Stimulated activated CD4-positive, alpha-beta T cell treated with anti-CD3 and anti-CD28 coated beads, Interleukin-12 subunit alpha, Interleukin-12 subunit beta, amount 100 ng/mL, for 48 hours (primary cell): ENCODE measurements at regions not wholly inside any gene's neighbourhood (a gene's known extent, or its start where the extent isn't known, plus 50 kb on each side); places are given as distances from the start of the nearest gene placed in this dataset.
"Not testable (repeated sequence)": the region's sequence is repeated elsewhere in the genome, so short reads cannot be mapped to it uniquely, and the experiment has no call there.

Experiments used
- DNase-seq, 3 donors: peaks; one replicate each; pipeline ENCODE4 v3.0.0-alpha.2; 2020; ENCODE audit warnings: low read depth in 2 of 3, low spot score in 1 of 3

DNA sequence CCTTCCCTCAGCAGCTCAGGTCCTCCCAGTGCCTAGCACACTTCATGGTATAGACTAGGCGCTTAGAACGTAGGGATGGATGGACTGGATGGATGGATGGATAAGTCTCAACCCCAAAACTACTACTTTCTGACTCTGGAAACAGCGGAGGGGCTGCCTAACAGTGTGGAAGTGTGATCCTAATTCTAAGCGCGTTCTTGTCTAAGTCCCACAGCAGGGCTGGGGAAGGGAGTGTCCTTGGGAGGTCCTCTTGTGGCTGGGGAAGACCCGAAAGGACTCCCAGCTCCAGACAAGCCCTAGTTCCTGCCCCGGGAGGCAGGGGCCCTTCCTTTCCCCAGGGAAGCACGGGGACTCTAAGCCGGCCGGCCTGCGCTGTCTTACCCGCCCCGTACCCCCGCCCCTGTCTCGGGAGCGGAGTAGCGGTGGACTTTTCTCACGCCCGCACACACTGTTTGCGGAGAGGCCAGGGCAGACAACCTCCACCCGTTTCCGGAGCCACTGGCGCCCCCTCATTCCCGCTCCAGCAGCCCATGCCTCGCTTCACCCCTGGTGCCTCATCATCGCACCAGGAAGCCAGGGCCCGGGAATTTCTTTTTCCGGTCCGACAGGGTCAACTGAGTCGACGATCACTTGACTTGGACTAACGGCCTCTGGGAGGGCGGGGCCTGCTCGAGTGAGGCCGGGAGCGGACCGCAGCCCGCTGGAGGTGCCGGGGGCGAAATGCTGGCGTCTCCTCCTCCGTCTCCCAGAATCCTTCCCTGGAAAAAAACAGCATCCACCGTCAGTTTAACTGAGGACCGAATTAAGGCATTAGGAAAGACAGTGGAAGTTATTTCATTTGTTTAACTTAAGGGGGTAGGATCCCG lies 133.3 kb downstream of the TBC1D2B start:
- peak in 2 of 3 donors; percentile 30 to 62 for DNase-seq

DNA sequence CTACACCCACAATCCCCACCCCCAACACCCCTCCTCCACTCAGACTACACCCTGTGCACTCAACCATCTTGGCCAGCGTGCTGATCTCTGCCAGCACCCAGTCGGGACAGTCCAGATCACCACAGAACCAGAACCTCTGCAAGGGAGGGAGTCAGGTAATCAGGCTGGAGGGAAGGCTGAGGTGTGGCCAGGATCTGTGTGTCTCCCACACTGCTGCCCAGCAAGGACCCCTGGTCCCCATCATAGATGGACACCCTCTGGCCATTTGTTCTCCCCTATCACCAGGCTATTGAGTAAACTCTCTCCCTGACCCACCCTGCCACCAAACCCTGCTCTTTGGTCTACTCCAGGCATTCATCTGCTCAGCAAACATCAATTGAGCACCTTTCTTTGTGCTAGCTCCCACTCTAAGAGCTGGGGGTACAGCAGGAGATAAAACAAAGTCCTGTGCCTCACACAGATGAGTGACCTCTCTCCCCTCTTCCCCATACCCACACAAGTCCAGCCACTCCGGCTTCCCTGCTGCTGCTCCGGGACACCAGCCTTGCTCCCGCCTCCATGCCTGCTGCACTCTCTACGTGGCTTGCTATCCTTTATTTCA lies 134.8 kb downstream of the TBC1D2B start:
- DNase-seq: no peak

DNA sequence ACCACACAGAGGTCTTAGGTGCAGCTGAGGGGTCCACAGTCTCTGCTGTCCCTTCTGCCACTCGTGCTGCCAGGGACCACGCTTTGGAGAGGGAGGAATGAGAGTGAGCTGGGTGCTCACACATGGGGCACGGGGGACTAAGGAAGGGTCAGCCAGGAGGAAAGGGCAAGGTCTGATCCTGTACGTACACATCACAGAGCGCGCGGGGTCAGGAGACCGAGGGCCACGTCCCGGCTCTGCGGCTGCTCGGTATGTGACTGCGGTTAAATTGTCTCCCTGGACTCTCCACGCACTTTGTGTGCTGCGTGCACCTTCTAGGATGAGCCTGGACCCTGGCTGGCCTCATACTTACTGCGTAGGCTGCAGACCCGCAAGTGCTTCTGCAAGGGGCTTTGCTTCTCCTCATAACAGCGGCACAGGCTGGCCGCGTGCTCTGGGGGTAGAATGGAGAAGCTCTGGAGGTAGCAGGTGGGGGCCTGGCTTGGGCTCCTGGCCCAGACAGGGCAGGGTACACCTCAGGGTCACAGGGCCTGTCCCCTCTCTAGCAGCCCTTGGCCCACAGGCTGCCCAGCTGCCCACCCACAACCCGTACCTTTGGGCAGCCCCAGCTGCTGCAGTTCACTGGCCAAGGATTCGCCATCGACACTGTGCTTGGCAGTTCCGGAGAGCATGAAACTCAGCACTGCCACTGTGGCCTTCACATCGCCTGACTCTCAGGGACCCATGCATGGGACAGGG lies 136.3 kb downstream of the TBC1D2B start:
- DNase-seq: not testable (repeated sequence)

DNA sequence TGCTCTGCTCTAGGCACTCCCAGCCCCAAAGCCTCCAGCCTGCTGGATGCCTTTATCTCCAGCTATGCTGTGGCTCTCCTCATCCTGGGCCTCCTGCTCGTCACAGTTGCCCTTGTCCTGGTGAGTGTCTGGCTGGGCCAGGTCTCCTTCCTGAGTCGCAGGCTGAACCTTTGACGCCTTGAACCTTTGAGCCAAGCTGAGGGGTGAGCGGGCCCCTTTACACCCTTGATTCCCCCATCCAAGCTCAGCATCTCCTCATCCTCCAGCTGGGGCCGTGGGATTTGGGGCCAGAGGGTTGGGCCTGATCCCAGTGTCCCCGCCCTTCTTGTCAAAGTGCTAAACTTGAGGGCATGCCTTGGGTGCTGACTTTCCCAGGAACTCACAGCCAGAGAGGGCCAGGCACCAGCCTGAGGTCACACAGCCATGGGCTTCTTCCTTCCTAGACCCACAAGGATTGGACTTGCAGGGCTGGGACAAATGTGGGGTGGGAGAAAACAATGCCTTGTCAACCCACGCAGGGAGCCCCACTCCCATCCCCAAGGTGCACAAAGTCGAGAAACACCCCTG lies 137.0 kb downstream of the TBC1D2B start:
- no peak for DNase-seq

DNA sequence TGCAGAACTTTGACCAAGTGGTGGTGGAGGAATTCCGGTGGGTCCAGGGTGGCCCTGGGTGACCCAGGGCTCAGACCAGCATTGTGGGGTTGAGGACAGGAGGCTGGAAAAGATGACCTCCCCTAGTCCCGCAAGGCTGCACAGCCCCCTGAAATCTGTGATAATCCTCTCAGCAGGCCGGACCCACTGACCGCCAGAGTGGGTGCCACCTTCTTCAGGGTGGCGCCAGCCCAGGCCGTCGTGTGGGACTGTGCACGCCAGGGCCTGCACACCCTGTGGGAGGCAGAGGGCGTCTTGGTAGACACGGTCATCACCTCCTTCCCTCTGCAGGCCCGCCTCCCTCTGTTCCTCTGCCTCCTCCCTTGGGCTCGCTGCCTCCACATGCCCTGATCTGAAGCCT lies 137.7 kb downstream of the TBC1D2B start:
- DNase-seq: no peak

DNA sequence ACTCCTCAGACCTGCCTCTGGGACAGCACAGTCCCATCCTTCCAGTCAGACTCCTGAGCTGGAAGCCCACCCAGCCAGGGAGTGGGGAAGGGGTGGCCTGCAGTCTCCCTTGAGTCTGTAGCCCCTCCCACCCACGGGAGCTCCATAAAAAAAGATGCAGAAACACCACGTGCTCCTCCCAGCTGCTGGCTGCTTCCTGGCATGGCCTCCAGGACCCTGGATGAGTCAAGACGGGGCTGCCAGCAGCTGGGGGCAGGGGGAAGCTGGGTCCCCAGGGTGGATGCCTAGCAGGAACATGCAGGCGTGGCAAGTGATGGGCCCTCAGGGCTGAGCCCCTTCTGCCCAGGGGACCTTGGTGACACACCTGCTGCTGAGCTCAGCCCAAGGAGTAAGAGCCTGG lies 138.5 kb downstream of the TBC1D2B start:
- not testable (repeated sequence) for DNase-seq

DNA sequence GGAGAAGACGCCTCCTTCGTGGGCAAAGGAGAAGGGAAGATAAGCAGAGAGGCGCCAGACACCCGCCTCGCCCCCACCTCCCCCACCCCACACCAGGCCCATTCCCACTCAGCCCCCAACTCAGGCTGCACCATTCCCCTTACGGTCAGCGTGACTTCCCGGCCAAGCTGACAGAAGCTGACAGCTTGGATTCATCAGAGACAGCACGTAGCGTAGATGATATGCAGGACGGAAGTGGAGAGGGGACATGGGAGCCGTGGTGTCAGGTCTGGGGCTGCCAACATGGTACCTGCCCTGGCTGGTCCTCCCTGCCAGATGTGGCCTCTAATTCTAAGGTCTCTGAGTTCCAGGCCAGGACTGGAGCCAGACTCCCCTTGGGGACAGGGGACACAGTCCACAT lies 139.0 kb downstream of the TBC1D2B start:
- DNase-seq: not testable (repeated sequence)

DNA sequence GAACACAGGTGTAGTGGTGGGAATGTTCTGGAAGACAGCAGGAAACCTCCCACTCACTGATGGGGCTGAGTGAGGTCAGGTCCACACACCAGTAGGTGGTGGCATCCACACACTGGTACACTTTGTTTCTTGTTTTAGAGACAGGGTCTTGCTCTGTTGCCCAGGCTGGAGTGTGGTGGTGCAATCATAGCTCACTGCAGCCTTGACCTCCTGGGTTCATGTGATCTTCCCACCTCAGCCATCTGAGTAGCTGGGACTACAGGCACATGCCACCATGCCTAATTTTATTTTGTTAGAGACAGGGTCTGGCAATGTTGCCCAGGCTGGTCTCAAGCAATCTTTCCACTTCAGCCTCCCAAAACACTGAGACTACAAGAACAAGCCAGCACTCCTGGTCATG lies 140.9 kb downstream of the TBC1D2B start:
- DNase-seq: not testable (repeated sequence)

DNA sequence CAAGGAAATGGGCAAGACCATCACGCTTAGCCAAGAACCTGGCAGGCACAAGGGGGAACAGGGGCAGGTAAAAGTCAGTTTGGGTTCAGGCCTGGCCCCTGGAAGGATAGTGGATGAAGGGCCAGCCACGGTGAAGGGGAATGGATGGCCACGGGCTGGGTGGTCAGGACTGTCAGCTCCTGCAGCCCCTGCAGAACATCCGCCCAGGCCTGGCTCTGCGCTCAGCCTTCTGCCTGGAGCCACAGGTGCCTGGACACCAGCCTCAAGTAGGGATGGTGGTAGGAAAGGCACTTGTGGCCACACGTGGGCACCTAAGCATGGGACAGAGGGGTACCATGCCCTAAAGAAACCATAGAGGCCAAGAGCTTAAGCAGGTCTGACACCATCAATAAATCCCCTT lies 143.0 kb downstream of the TBC1D2B start:
- not testable (repeated sequence) for DNase-seq

DNA sequence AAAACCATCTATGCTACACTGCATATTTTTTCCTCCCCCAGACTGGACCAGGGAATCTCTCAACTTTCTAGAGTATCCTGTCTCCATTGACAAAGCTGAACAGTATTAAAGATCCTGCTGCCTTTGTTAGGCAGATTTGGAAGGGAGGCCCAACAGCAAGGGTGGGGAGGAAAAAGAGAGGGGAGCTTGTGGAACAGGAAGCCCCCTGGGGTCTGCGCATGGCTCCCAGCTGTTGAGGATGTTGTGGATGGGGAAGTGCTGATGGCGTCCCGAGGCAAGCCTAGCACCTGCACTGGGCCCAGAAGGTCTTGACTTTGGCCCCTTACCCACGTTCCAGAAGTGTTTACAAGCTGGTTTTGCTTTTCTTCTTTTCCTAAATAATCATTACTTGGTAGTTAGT lies 146.6 kb downstream of the TBC1D2B start:
- DNase-seq: not testable (repeated sequence)

DNA sequence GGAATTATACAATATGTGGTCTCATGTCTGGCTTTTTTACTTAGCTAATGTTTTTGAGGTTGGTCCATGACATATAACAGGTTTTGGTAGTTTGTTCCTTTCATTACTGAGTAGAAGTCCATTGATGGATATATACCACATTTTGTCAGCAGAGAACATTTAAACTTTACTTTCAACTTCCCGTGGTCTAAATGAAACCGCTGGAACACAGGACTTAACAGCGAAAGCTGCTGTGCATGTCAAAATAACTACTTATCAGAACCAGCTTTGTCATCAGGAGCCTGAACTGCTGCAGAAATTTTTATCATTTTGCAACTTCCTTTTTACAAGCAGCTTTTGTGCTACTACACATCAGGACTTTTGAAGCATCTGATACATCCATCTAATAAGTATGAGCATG lies 147.0 kb downstream of the TBC1D2B start:
- not testable (repeated sequence) for DNase-seq

DNA sequence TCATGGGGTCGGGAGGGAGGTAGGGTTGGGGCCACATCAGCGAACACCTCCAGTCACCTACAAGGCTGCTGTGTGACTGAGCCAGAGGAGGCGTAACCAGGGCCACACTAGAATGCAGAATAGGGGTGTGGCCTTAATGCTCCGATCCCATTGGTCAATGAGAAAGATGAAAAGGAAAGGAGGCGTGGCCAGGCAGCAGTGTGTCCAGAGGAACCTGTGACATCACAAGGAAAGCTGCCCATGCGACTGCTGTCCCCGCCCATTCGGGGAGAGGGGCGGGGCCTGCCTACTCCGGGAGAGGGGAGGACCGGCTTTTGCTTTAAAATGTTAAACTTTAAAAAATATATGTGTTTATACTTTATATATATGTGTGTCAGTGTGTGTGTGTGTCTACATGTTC lies 150.7 kb downstream of the TBC1D2B start:
- DNase-seq: not testable (repeated sequence)

DNA sequence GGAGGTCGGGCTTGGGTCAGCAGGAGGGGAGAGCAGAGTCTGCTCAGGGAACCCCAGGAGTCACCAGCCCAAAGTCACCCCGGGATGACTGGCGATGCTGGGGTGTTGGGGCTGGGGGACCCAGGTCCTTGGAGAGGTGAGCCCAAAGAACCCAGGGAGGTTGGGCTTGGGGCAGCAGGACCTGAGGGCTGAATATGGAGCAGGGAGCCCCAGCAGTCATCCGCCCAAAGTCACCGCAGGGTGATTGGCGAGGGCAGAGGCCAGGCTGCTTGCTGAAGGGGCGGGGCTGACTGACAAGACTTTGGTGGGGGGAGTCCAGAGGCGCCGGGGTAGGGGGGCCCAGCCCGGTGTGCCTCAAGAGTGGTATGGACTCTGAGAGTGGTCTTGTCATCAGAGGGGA lies 151.2 kb downstream of the TBC1D2B start:
- not testable (repeated sequence) for DNase-seq

DNA sequence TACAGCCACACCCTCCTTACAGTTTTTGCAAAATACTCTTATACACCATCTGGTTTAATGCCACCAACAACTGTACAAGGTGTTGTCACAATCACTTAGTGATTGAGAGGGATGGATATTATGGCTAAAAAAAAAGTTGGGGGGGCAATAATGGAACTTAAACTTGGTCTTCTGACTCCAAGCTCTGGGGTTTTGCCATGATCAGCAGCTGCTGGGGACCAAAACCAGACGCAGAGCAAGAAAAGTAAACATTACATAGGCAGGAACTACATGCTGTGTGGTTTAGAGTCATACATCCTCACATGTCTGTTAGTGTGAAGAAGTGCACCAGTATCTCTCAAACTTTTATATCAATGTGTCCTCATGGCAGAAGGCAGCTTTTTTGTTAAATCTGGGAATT lies 152.4 kb downstream of the TBC1D2B start:
- DNase-seq: not testable (repeated sequence)

DNA sequence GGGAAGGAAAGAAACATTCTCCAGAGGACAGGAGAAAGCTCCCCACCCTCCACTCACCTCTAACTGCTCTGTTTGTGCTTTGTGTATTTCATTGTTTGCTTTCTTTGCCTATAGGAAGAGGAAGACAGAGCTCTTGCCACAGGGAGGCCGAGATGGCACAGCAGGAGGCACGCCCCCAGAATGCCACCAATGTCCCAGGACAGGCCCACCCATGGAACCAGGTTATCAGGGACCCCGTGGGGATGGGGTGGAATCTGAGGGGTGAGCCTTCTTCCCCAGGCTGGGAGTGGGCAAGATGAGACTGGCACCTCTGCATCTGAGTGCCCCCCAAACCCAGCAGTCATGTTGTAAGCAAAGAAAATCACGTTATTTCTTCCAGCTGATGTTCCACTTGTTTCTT lies 155.8 kb downstream of the TBC1D2B start:
- DNase-seq: no peak

DNA sequence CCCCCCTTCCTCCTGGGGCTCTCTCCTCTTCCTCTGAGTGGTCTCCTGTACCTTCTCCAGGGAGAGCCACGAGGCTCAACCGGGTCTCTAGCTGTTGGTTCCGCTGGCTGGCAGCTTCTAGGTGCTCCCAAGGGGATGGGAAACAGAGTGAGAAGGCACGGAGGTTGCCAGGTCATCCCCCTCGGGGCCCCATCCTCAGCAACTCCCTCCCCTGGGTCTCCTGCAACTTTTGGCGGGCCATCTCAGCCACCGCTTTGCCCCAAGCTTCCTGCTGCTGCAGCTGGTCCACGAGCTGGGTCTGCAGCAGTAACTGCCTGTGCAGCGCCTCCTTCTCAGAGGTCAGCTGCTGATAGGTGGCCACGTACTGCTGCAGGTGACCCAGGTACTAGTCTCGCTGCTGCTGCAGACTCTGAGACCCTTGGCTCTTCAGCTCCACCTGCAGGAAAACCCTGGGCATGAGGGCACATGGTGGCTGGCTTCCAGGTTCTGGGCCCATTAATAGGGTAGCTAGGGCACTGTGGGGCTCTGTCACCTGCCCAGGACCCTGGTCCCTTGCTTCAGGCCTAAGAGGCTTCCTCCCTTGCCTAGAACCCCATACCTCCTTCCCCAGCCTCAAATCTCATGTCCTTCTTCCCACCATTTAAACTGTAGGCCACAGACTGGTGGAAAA lies 160.4 kb downstream of the TBC1D2B start:
- DNase-seq: not testable (repeated sequence)

DNA sequence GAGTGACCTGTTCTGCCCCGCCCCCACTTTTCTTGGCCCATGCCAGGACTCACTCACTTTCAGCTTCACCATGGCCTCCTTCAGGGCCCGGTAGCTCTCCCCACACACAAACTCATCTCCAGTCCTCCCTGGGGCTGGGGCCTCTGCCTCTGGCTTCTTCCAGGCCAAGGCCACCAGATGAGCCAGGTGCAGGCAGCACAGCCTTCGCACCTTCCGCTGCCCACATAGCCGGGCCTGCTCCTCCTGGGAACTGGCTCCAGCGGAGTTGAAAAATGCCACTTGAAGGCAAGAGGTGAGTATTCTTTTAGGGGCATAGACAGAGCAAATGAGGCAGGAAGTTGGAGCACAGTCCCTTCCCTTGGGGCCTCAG lies 161.6 kb downstream of the TBC1D2B start:
- DNase-seq: not testable (repeated sequence)

DNA sequence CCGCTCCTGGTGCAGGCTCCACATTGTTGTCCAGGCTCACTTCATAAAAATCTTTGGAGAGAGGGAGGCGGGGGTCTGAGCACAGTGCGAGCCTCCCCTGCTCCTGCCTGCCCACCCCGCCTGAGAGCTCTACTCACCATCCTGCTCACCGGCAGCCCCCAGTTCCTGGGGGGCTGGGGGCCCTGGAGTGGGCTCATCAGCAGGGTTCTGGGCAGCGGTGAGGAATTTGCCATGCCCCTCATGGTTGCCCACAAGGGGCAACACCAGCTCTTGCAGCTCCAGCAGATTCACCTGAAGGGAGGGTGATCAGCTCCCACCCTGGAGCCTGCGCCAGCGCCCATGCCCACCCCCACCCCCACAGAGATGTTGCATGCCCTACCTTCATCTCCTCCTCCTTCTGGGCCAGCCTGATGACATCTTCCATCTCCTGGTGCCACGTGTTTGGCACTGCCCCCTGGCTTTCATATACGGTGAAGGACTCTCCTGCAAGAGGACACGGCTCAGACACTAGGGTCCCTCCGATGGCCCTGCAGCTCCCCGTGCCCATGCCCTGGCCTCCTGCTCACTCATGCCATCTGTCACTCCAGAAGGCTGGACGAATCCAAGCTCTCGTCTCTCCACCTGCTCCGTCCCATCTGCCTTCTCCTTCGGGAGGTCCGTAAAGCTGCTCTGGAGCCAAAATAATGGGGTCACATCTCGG lies 162.1 kb downstream of the TBC1D2B start:
- no peak for DNase-seq

DNA sequence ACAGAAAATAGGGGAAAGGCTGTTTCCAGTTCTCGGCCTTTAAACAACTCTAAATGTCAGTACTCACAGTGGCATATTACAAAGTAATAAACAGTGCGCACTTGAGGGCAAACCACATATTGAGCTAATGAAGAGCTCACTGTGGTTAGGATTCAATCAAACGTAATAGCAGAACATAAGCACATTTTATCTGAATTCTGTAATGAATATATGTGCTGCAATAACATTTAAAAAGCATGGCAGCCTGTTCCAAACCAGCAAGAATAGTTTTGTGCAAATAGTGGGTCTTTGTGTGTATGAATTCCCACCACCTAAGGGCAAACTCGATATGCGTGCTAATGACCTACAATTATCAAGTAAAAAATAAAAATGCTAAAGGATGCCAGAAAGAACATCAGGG lies 163.0 kb downstream of the TBC1D2B start:
- DNase-seq: not testable (repeated sequence)
